Skeletal muscle tissue (tissue), 3 donors: ENCODE measurements at regions not wholly inside any gene's neighbourhood (a gene's known extent, or its start where the extent isn't known, plus 50 kb on each side); places are given as distances from the start of the nearest gene placed in this dataset.
"Not testable (repeated sequence)": the region's sequence is repeated elsewhere in the genome, so short reads cannot be mapped to it uniquely, and the experiment has no call there.

Experiments used
- H3K27ac ChIP-seq: one replicate; pipeline ENCODE4 v1.7.0; 2013; ENCODE audit warnings: mild to moderate bottlenecking, low read depth, low read length, inconsistent platforms
- H3K27me3 ChIP-seq, 3 donors: one replicate each; pipeline ENCODE4 v1.7.0; 2013; ENCODE audit warnings: low read length in 3 of 3; ENCODE audit not compliant: control insufficient read depth in 3 of 3, insufficient read depth in 3 of 3
- H3K36me3 ChIP-seq, 3 donors: one replicate each; pipeline ENCODE4 v1.7.0; 2013; ENCODE audit warnings: low read length in 3 of 3; ENCODE audit not compliant: control insufficient read depth in 3 of 3, insufficient read depth in 3 of 3
- H3K4me1 ChIP-seq, 3 donors: one replicate each; pipeline ENCODE4 v1.7.0; 2013; ENCODE audit warnings: low read length in 3 of 3, mild to moderate bottlenecking in 3 of 3; ENCODE audit not compliant: control insufficient read depth in 3 of 3, insufficient read depth in 3 of 3
- H3K4me3 ChIP-seq, 3 donors: one replicate each; pipeline ENCODE4 v1.7.0; 2013; ENCODE audit warnings: low read length in 3 of 3
- H3K9ac ChIP-seq, 3 donors: one replicate each; pipeline ENCODE4 v1.7.0; 2013; ENCODE audit warnings: low read length in 3 of 3, mild to moderate bottlenecking in 3 of 3, moderate library complexity in 2 of 3, low read depth in 1 of 3
- H3K9me3 ChIP-seq, 3 donors: one replicate each; pipeline ENCODE4 v1.7.0; 2013; ENCODE audit warnings: low read length in 3 of 3; ENCODE audit not compliant: control insufficient read depth in 3 of 3
- donor health status: Osteomylitis.

- H3K4me3 ChIP-seq, H3K27ac ChIP-seq, H3K36me3 ChIP-seq, H3K27me3 ChIP-seq, H3K4me1 ChIP-seq, H3K9me3 ChIP-seq, H3K9ac ChIP-seq: not testable (repeated sequence)
Observed at GRCh38 chr4:45420091-45420674, 693.8 kb upstream of the GNPDA2 start.

- Histone ChIP-seq H3K9ac (no peak overlapping the region), H3K27ac (no peak overlapping the region), H3K9me3 (no peaks in the 10 kb centered on the region), H3K27me3 (no peaks in the 10 kb centered on the region), H3K4me1 (no peaks in the 10 kb centered on the region), H3K36me3 (no peaks in the 10 kb centered on the region), H3K4me3 (no peak overlapping the region)
Observed at GRCh38 chr4:45410701-45411210, 684.4 kb upstream of the GNPDA2 start.

- no peaks in the 10 kb centered on the region for H3K4me1 ChIP-seq
- H3K4me3 ChIP-seq: no peak overlapping the region
- no peaks in the 10 kb centered on the region for H3K36me3 ChIP-seq
- H3K27ac ChIP-seq: no peak overlapping the region
- no peak overlapping the region for H3K9ac ChIP-seq
- H3K27me3 ChIP-seq: no peaks in the 10 kb centered on the region
- no peaks in the 10 kb centered on the region for H3K9me3 ChIP-seq
Observed at GRCh38 chr4:45409536-45409935, 683.2 kb upstream of the GNPDA2 start.

GRCh38 chr4:45408996-45409395 is 682.6 kb upstream of the GNPDA2 start:
- no peak overlapping the region for H3K4me3 ChIP-seq
- no peak overlapping the region for H3K27ac ChIP-seq
- no peak overlapping the region for H3K9ac ChIP-seq
- no peaks in the 10 kb centered on the region for H3K36me3 ChIP-seq
- no peaks in the 10 kb centered on the region for H3K4me1 ChIP-seq
- no peaks in the 10 kb centered on the region for H3K9me3 ChIP-seq
- H3K27me3 ChIP-seq: no peaks in the 10 kb centered on the region

- Histone ChIP-seq H3K4me1 (no peaks in the 10 kb centered on the region), H3K9me3 (no peaks in the 10 kb centered on the region), H3K27ac (no peak overlapping the region), H3K36me3 (no peaks in the 10 kb centered on the region), H3K27me3 (no peaks in the 10 kb centered on the region), H3K4me3 (no peak overlapping the region), H3K9ac (no peak overlapping the region)
Observed at GRCh38 chr4:45399116-45399515, 672.8 kb upstream of the GNPDA2 start.

GRCh38 chr4:45385306-45385705 is 659.0 kb upstream of the GNPDA2 start:
- H3K27me3 ChIP-seq: no peaks in the 10 kb centered on the region
- H3K9me3 ChIP-seq: no peaks in the 10 kb centered on the region
- H3K4me3 ChIP-seq: no peak overlapping the region
- no peaks in the 10 kb centered on the region for H3K36me3 ChIP-seq
- H3K9ac ChIP-seq: no peak overlapping the region
- H3K27ac ChIP-seq: no peak overlapping the region
- H3K4me1 ChIP-seq: no peaks in the 10 kb centered on the region

GRCh38 chr4:45370408-45370807 is 644.1 kb upstream of the GNPDA2 start:
- no peaks in the 10 kb centered on the region for H3K27me3 ChIP-seq
- H3K4me1 ChIP-seq: no peaks in the 10 kb centered on the region
- no peak overlapping the region for H3K4me3 ChIP-seq
- no peaks in the 10 kb centered on the region for H3K9me3 ChIP-seq
- H3K9ac ChIP-seq: no peak overlapping the region
- no peaks in the 10 kb centered on the region for H3K36me3 ChIP-seq
- H3K27ac ChIP-seq: no peak overlapping the region

GRCh38 chr4:45368832-45369231 is 642.5 kb upstream of the GNPDA2 start:
- Histone ChIP-seq H3K4me1 (no peaks in the 10 kb centered on the region), H3K27ac (no peak overlapping the region), H3K4me3 (no peak overlapping the region), H3K36me3 (no peaks in the 10 kb centered on the region), H3K9me3 (no peaks in the 10 kb centered on the region), H3K27me3 (no peaks in the 10 kb centered on the region), H3K9ac (no peak overlapping the region)

- no peaks in the 10 kb centered on the region for H3K27me3 ChIP-seq
- no peak overlapping the region for H3K9ac ChIP-seq
- H3K36me3 ChIP-seq: no peaks in the 10 kb centered on the region
- H3K27ac ChIP-seq: no peak overlapping the region
- no peak overlapping the region for H3K4me3 ChIP-seq
- H3K9me3 ChIP-seq: peaks cover 0 to 3% (median 0%) of the 10 kb centered on the region in 3 donors
- H3K4me1 ChIP-seq: no peaks in the 10 kb centered on the region
Observed at GRCh38 chr4:45363931-45364330, 637.6 kb upstream of the GNPDA2 start.

GRCh38 chr4:45358573-45359506 is 632.5 kb upstream of the GNPDA2 start:
- Histone ChIP-seq H3K4me1 (no peaks in the 10 kb centered on the region), H3K27ac (no peak overlapping the region), H3K9me3 (peaks cover 0 to 3% (median 0%) of the 10 kb centered on the region in 3 donors)

More at GRCh38 chr4:45358573-45359506, 632.5 kb upstream of the GNPDA2 start:
- no peaks in the 10 kb centered on the region for H3K27me3 ChIP-seq
- no peak overlapping the region for H3K4me3 ChIP-seq
- no peaks in the 10 kb centered on the region for H3K36me3 ChIP-seq
- H3K9ac ChIP-seq: no peak overlapping the region
